ENCODE measurements at regions not wholly inside any gene's neighbourhood (a gene's known extent, or its start where the extent isn't known, plus 50 kb on each side); places are given as distances from the start of the nearest gene placed in this dataset.
A peak's percentile ranks its signal among the peaks of the same experiment; 100 is the strongest.
"Not testable (repeated sequence)": the region's sequence is repeated elsewhere in the genome, so short reads cannot be mapped to it uniquely, and the experiment has no call there.

DNA sequence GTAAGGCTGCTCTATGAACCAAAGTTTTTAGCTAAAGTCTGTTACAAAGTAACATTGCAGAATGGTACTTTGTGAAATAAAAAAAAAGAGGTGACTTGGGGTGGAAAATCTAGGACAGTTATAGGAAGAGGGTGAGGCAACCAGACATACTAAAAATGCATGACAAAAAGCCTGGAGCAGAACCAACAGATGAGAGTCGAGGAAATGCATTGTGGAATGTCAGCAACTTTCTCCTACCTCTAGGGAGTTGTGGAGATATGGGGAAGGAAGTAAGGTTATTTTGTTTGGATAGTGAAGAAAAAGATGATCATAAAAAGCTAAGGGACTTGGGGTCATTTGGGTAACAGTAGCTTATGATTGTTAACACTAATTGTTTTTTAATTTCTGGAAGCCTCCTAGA lies 295.6 kb downstream of the S1PR1 start:
- DNase-seq (ENCODE audit: low read depth) = no peak

DNA sequence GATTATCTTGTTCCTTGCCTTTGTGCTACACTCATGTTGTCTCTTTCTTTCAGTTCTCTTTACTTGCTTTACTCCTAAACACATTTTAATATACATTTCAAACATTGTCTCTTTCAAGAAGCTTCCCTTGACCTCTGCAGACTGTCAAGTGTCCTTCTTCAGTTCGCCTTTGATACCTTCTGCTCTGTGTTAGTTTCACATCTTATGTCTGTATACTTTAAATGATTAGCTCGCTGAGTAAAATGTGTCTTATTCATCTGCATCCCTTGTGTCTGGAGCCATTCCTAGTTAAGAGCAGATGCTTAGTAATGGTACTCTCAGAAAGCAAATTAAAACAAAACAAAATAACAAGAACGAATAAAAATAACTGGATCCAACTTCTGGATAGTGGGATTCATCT lies 303.3 kb downstream of the S1PR1 start:
- DNase-seq (ENCODE audit: low read depth) = no peak

DNA sequence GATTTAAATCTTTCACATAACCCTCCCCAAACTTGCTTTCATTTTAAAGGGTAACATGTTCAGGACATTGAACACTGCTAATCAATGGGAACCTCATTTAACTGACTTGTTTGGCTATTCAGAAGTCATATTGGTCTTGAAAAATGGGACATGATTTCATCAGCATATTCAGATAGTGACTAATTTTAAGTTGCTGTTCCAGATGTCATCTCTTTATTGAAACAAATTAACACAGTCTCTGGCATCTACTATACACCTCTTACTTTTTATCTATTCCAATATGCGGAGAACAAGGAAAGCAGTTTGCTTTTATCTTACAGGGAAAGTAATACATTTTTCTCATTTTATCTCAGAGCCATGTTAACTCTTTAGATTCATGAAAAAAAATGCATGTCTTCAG lies 310.1 kb downstream of the S1PR1 start:
- no peak for DNase-seq (ENCODE audit: low read depth)

DNA sequence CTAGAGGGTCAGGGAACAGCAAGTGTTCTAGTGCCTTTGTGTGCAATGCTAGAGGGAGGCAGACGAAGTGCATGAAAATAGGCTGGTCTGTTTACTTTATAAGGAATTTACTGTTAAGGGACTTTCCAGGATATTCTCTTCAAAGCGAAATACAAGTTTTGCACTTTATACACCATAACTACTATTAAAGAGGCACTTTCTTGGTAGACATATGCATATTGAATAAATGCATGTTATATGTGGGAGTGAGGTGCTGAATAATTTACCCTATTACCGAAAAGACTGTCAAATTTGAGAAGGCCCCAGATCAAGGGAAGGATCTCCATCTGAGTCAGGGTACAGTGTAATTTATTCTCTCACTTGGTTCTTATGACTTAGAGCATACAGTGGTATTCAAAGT lies 310.5 kb downstream of the S1PR1 start:
- DNase-seq (ENCODE audit: low read depth) = no peak

DNA sequence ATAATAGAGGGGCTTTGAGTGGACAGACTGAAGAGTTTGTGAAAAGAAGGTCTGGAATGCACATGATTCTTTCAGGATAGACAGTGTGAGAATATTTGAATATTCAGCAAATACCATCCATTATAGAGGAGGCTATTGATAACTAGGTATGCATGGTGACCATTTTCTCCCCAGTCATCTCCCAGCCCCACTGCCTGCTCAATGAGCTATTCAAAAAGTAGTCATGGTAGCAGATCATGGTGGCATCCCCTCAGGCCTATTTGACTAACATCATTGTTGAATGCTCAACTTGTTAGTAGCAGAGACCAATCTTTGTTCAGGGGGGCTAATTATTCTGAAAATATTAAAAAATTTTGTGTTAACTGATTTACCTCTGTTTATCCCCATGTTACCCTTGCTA lies 311.6 kb downstream of the S1PR1 start:
- no peak for DNase-seq (ENCODE audit: low read depth)

DNA sequence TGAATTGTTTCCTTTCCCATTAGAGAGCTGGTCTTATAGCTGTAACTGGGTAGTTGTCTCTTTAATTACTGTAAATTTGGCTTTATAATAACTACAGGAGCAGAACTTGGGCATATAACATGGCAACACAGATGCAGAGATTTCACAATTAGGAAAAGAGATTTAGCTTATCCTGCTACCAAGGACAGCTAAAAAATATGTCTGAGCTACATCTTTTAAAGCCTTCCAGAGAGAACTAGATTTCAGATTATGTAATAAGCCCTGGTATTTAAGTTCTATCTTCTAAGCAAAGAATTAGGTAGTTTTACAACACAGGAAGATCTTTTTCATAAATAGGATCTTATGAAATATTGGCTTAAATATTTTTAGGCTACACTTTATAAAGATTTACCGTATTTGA lies 313.8 kb downstream of the S1PR1 start:
- no peak for DNase-seq (ENCODE audit: low read depth)

DNA sequence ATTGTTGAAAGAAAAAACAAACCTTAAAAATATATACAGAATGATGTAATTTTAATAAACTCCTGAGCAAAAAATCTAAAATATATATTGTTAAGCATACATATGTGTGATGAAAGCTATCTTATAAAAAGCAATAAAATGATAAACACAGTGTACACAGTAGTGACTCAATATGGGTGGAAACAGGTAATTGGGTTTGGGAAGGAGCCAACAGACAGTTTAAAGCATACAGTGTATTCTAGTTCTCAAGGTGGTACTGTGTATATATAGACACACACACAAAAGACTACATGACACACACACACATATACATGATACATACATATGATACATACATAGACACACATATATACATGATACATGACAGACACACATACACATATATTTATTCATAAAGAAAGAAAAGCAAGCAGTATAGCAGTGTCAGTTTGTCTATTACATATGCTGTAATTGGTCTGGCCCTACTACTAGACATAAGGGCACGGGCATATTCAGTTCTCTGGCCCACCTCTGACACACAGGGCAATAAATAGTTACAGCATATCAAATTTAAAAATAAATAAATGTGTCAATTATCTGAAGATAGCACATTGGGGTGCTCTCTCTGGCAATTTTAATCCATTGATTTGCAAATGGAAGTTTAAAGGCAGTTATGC lies 330.2 kb downstream of the S1PR1 start:
- no peak for DNase-seq (ENCODE audit: low read depth)

DNA sequence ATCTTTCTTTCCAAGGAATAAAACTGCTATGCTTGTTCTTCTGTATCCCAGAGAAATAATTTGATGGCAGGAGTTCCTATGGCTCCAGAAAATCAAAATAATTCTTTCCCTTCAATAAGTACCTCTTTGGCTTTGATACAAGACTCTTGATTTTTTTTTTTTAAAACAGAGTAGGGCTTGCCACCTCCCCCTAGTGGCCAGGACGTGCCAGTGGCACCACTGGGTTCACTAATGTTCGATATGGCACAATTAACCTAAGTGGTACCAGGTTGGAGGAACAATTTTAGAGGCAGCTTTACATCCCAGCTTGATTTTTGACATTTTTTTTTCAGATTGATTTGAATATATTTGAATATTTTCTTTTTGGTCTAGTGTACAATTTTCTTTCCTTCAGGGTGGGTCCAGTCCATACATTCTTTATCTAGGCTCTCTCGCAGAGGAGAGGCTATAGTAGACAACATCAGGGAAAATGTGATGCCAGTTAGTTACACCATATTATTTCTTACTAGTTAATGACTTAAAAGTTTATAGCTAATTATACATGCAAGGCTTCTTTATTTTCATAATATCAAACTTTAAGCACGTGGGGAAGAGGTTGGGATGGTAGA lies 330.9 kb downstream of the S1PR1 start:
- peak; percentile 32 for DNase-seq (ENCODE audit: low read depth)

DNA sequence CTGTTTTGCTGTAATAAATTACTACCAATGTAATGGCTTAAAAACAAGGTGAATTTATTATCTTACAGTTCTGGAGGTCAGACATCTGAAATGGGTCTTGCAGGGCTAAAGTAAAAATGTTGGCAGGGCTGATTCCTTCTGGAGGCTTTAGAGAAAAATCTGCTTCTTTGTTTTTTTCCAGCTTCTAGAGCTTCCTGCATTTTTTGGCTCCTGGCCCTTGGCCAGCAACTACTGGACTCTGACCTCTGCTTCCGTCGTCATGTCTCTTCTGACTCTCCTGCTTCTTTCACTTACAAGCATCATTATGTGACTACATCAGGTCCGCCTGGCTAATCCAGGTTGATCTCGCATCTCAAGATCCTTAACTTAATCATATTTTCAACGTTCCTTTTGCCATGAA lies 350.9 kb downstream of the S1PR1 start:
- DNase-seq (ENCODE audit: low read depth) = no peak

DNA sequence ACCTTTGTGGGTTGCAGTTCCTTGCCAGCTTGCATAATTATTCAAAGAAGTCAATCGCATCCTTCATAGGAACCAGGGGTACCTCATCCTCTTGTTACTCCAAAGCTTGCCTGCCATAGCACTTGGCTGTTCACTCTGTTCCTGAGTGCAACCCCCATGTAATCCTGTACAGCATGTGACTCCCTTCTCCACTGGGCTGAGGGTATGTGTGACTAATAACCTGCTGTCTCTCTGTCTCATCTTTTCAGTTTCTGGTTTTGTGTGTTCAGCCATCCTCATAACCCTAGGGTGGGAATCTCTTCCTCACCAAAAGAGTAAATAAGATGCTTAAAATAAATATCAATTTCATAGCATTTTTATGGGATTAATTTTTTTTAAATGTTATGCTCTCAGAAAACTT lies 351.9 kb downstream of the S1PR1 start:
- no peak for DNase-seq (ENCODE audit: low read depth)

DNA sequence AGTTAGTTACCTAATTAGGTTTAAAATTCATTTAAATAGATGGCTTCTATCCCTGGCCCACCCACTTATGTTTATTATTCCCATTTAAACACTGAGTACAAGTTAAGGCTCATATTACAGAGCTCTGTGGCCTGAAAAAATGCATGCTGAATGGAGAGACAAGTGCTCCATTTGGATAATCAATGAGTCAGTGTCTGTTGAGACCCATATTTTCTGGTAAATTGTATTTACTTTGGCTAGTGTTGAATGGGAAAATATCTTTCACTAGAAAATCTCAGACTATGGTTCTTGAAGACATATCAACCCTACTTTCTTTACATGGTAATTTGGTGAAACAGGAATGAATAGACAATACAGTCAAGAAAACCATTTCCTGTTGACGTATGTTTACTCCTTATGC lies 356.0 kb downstream of the S1PR1 start:
- no peak for DNase-seq (ENCODE audit: low read depth)

DNA sequence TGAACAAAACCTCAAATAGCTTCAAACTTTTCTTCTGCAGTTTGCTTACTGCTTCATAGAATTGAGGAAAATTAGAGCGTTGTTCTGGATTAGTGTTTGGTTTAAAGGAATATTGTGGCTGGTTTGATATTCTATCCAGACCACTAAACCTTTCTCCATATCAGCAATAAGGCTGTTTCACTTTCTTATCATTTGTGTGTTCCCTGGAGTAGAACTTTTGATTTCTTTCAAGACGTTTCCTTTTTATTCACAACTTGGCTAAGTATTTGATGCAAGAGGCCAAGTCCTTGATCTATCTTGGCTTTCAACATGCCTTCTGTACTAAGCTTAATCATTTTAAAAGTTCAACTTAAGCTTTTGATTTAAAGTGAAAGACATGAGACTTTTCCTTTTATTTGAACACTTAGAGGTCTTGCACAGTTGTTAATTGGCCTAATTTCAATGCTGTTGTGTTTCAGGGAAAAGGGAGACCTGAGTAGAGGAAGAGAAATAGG lies 359.1 kb downstream of the S1PR1 start:
- no peak for DNase-seq (ENCODE audit: low read depth)

DNA sequence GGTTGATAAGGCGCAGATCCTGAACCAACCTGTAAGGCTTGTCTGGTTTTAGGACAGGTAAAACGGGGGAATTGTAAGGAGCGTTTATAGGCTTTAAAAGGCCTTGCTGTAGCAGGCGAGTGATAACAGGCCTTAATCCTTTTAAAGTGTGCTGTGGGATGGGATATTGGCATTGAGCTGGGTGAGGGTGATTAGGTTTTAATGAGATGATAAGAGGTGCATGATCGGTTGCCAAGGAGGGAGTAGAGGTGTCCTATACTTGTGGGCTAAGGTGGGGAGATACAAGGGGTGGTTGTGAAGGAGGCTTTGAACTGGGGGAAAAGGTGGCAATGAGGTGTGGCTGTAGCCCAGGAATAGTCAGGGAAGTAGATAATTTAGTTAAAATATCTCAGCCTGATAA lies 363.8 kb downstream of the S1PR1 start:
- not testable (repeated sequence) for DNase-seq (ENCODE audit: low read depth)

DNA sequence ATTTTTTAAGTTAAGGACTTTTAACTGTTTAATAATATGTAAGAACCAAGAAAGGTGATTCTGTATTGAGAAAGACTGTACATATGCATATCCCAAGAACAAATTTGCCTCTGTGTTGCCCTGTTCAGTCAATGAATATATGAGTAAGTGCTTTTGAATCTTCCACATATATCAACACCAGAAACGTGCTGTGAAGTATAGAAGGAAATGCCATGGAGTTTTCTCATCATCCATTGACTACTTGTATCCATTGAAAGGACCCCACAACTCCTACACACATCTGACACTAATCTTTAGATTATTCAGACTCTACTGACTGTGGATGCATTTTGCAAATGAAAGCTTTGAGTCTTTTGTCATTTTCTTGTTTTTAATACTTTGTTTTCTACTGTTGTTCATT lies 366.9 kb downstream of the S1PR1 start:
- no peak for DNase-seq (ENCODE audit: low read depth)

DNA sequence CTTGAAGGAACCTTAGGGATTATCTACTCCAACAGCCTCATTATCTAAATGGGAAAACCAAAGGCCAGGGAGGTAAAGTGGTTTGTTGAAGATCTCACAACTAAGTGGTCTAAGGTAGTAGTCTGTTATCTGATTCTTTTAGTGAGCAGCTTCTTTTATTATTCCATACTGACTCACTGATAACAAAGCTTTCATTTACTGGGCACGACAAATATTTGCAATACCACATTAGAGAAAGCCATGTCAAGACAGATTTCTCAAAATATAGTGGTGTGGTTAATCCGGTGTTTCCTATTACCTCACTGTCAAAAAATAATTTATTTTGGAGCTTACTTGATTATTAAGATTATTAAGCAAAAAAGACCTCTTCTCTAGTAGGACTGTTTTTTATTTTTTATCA lies 369.1 kb downstream of the S1PR1 start:
- no peak for DNase-seq (ENCODE audit: low read depth)

DNA sequence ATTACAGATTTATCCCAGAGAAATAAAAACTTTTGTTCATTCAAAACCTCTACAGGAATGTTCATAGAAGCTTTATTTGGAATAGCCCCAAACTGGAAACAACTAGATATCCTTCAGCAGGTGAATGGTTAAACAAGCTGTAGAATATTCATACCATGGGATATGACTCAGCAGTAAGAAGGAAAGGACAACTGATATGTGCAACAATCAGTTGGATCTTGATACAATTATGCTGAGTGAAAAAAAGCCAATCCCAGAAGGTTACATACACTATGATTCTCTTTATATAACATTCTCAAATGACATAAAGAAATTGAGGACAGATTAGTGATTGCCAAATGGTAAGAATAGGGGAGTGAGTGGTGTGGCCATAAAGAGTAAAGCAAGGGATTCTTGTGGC lies 376.7 kb downstream of the S1PR1 start:
- no peak for DNase-seq (ENCODE audit: low read depth)

DNA sequence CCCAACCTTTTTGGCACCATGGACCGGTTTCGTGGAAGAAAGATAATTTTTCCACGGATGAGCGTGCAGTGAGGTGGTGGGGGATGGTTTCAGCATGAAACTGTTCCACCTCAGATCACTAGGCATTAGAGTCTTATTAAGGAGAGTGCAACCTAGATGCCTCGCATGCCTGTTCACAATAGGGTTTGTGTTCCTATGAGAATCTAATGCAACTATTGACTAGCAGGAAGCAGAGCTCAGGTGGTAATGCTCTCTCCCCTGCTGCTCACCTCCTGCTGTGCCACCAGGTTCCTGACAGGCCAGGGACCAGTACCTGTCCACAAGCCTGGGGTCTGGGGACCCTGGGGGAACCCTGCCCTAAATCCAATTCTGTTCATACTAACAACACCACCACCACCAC lies 377.8 kb downstream of the OLFM3 start:
- no peak for DNase-seq (ENCODE audit: low read depth)

DNA sequence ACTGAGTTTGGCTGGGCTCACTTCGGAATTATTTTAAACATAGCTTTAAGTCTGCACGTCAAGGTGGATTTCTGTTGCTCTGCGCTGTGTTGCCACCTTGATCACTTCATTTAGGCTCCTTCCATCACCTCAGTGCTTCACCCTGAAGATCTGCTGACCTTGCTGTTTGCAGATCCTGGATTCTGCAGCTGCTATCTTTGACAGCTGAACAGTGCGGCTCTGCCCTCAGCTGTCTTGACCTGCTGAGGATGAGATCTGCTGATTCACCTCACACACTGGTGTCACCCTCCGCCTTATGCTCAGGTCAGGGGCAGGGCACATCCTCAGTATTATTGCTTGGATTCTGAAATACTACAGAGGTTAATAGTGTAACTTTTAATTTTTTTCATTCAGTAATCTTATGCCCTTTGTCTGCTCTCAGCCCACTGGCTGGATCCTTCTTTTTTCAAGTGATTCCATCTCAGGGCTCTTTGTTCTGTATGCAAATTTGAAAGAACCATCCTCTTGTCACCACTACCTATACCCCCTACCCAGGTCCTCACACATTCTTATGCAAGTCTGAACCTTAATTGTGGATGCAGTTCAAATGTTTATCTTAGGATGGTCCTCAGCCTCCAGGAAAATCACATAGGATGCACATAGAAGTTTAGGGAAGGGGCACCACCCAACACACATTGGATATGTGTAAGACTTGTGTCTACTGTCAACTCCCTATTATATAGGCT lies 364.0 kb downstream of the OLFM3 start:
- peak; percentile 61 for DNase-seq (ENCODE audit: low read depth)

DNA sequence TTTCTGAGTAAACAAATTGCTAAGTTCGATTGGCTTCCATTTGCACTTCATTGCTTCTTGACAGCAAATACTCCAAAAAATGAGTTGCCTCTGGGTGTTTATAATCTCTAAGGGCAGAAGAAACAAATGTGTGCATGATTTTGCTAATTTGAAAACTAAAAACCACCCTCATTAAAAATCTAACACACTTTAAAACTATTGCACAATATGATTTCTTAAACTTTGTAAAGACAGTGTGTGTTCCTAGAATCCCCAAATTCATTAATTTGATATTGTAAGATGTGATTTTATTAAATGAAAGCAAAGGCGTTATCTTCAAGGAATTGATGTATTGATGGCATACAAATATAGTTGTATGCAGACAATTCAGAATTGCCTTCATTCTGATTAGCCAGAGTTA lies 350.9 kb downstream of the OLFM3 start:
- DNase-seq (ENCODE audit: low read depth) = no peak

DNA sequence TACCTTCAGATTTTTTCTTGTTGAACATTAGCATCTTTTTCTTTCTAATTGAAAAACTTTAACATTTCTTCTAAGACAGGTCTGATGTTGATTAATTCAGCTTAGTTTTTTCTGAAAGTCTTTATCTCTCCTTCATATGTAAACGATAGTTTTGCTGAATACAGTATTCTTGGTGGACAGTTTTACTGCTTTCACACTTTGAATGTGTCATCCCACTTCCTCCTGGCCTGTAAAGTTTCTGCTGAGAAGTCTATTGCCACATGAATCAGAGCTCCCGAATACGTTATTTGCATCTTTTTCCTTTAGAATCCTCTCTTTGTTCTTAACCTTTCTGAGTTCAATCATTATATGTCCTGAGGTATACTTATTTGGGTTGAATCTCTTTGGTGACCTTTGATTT lies 344.2 kb downstream of the OLFM3 start:
- DNase-seq (ENCODE audit: low read depth) = no peak

DNA sequence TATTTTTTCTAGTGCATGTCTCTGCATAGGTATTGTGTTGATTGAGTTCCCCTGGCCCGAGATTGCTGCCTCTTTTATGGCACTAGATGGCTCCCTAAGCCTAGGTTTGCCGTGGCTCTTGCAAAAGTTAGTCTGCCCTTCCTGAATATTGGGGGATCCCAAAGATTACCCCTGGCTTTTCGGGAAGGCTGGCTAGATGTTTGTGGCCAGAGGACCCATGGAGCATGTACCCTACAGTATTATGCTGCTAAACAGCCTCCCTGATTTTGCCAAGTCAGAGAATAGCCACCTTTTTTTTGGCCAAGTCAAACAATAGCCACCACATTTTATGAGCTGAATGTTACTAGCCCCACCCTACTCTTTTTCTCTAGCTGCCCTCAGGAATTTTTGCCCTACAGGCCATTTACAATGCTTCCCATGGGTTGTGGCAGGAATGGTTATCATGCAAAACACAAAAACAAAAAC lies 343.2 kb downstream of the OLFM3 start:
- DNase-seq (ENCODE audit: low read depth) = peak; percentile 32

DNA sequence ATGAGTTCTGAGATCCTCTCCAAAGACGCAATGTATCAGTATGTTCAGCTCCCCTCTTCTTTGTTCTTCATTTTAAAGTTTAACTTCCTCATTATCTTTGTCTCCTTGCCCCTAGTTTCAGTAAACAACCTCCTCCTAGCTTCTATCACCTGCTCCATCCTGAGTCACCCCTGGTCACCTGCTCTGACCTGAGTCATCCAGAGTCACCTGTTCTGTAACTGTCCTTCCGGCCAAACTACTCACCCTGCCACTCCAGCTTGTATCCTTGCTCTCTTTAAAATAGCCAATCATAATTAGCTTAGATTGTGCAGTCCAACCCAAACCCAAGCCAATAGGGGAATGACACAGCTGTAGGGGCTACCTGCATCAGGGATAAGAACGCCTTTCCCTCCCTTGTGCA lies 332.0 kb downstream of the OLFM3 start:
- no peak for DNase-seq (ENCODE audit: low read depth)

DNA sequence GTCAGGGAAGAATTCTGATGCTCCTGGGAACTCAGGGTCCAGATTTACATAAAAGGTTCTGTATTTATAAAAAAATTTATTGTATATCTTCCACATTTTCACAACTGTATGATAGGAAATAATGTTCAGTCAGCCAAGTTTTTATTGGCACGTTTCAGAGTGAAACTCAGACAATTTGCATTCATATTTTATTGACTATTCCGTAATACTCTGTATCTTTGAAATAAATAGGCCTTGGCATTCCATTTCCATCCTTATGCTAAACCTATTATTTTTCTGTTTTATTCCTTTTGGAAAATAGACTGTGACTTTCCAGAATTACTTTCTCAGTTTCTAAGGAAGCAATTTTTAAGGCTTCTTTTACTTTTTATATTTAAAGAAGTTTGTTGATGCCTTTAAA lies 329.0 kb downstream of the OLFM3 start:
- no peak for DNase-seq (ENCODE audit: low read depth)

All from myocyte (in vitro differentiated cells).